HEK293T (cell line): ENCODE measurements at regions not wholly inside any gene's neighbourhood (a gene's known extent, or its start where the extent isn't known, plus 50 kb on each side); places are given as distances from the start of the nearest gene placed in this dataset.

Source experiments
- ELF4 ChIP-seq: fragments of 450-650 bp; IDR thresholded peaks from 2 replicates; pipeline ENCODE4 v1.6.1; 2017; ENCODE audit warnings: antibody characterized with exemption
- FOXM1 ChIP-seq: fragments of 450-650 bp; IDR thresholded peaks from 2 replicates; pipeline ENCODE4 v1.6.1; 2017; ENCODE audit warnings: mild to moderate bottlenecking, borderline replicate concordance
- HDGF ChIP-seq: fragments of 450-650 bp; IDR thresholded peaks from 2 replicates; pipeline ENCODE4 v1.6.1; 2017; ENCODE audit warnings: antibody characterized with exemption, borderline replicate concordance
- TARDBP ChIP-seq: fragments of 450-650 bp; IDR thresholded peaks from 2 replicates; pipeline ENCODE4 v1.6.1; 2016
- TF ChIP-seq, protein P1 (sequence below): fragments of 450-650 bp; IDR thresholded peaks from 2 replicates; pipeline ENCODE4 v1.6.1; 2016

DNA sequence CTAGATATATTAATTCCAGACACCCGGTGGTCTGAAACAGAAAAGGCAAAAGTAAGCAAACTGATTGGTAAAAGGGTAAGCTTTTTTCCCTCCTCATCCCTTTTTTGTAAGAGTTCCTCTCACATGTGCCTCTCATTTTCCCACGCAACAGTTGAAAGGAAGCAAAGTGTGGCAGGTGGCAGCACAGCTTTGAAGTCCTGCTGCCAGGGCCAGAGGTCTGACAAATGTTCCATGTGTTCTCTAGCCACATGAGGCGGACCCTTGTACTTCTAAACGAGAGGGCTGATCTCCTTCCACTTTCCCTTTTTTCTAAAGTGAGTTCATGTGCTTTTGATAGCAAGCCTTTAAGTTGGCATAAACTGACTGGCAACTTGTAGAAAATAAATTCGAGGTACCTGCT, 217.5 kb downstream of the POLR1F start:
- TF ChIP-seq HDGF (no peak), ELF4 (no peak), FOXM1 (no peak), TARDBP (no peak)
- TF ChIP-seq, protein P1, sequence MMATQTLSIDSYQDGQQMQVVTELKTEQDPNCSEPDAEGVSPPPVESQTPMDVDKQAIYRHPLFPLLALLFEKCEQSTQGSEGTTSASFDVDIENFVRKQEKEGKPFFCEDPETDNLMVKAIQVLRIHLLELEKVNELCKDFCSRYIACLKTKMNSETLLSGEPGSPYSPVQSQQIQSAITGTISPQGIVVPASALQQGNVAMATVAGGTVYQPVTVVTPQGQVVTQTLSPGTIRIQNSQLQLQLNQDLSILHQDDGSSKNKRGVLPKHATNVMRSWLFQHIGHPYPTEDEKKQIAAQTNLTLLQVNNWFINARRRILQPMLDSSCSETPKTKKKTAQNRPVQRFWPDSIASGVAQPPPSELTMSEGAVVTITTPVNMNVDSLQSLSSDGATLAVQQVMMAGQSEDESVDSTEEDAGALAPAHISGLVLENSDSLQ, result no peak
